ENCODE measurements at regions not wholly inside any gene's neighbourhood (a gene's known extent, or its start where the extent isn't known, plus 50 kb on each side); places are given as distances from the start of the nearest gene placed in this dataset.

- no peak for TF ChIP-seq CTCF (IDR thresholded peaks at IDR 0.05)
- TF ChIP-seq POLR2A (IDR thresholded peaks at IDR 0.05), result no peak
- TF ChIP-seq POLR2AphosphoS5 (IDR thresholded peaks at IDR 0.05), result no peak
These were observed 648.3 kb upstream of the CFAP20DC start for GRCh38 chr3:59698091-59698490.

Data from sigmoid colon (tissue), 4 donors.